Trophoblast cell (in vitro differentiated cells and primary cell): ENCODE measurements at regions not wholly inside any gene's neighbourhood (a gene's known extent, or its start where the extent isn't known, plus 50 kb on each side); places are given as distances from the start of the nearest gene placed in this dataset.
"Not testable (repeated sequence)": the region's sequence is repeated elsewhere in the genome, so short reads cannot be mapped to it uniquely, and the experiment has no call there.

Source experiments
- DNase-seq, 2 donors: peaks; one replicate each; pipeline ENCODE4 v3.0.0-alpha.2; 2016
- H2AFZ ChIP-seq: 2 replicates; pipeline ENCODE4 v1.6.1; 2013; ENCODE audit warnings: low read length, moderate library complexity, mild to moderate bottlenecking; ENCODE audit not compliant: insufficient read depth, poor library complexity
- H2AK5ac ChIP-seq: 2 replicates; pipeline ENCODE4 v1.6.1; 2013; ENCODE audit warnings: mild to moderate bottlenecking, low read length
- H2BK120ac ChIP-seq: 2 replicates; pipeline ENCODE4 v1.6.1; 2013; ENCODE audit warnings: low read length, mild to moderate bottlenecking, moderate library complexity; ENCODE audit not compliant: insufficient read depth, poor library complexity
- H2BK12ac ChIP-seq: 2 replicates; pipeline ENCODE4 v1.6.1; 2013; ENCODE audit warnings: mild to moderate bottlenecking, low read length, moderate library complexity
- H2BK5ac ChIP-seq: 2 replicates; pipeline ENCODE4 v1.6.1; 2013; ENCODE audit warnings: low read length, low read depth, moderate library complexity, mild to moderate bottlenecking; ENCODE audit not compliant: poor library complexity
- H3K14ac ChIP-seq: 2 replicates; pipeline ENCODE4 v1.6.1; 2013; ENCODE audit warnings: mild to moderate bottlenecking, low read length
- H3K18ac ChIP-seq: 2 replicates; pipeline ENCODE4 v1.6.1; 2013; ENCODE audit warnings: mild to moderate bottlenecking, low read length
- H3K23ac ChIP-seq: 2 replicates; pipeline ENCODE4 v1.6.1; 2013; ENCODE audit warnings: low read length
- H3K27ac ChIP-seq: 2 replicates; pipeline ENCODE4 v1.5.1; 2013; ENCODE audit warnings: low read depth, mild to moderate bottlenecking, inconsistent platforms, low read length, moderate library complexity
- H3K27me3 ChIP-seq: 2 replicates; pipeline ENCODE4 v1.6.1; 2013; ENCODE audit warnings: inconsistent platforms, mild to moderate bottlenecking, low read length, moderate library complexity; ENCODE audit not compliant: insufficient read depth
- H3K36me3 ChIP-seq, 2 experiments: 1 replicate in 1 of 2; 2 replicates in 1 of 2; pipeline ENCODE4 v1.6.1; 2013; ENCODE audit warnings: low read length in 2 of 2, mild to moderate bottlenecking in 2 of 2, moderate library complexity in 1 of 2; ENCODE audit not compliant: insufficient read depth in 2 of 2, control insufficient read depth in 1 of 2
- H3K4ac ChIP-seq: 2 replicates; pipeline ENCODE4 v1.6.1; 2013; ENCODE audit warnings: low read depth, mild to moderate bottlenecking, low read length, moderate library complexity
- H3K4me1 ChIP-seq, 2 experiments: 1 replicate in 1 of 2; 2 replicates in 1 of 2; pipeline ENCODE4 v1.6.1; 2013; ENCODE audit warnings: low read length in 2 of 2, mild to moderate bottlenecking in 2 of 2, moderate library complexity in 1 of 2; ENCODE audit not compliant: insufficient read depth in 2 of 2, control insufficient read depth in 1 of 2
- H3K4me2 ChIP-seq: 2 replicates; pipeline ENCODE4 v1.6.1; 2013; ENCODE audit warnings: inconsistent platforms, mild to moderate bottlenecking, low read length, moderate library complexity
- H3K4me3 ChIP-seq: 2 replicates; pipeline ENCODE4 v1.5.1; 2013; ENCODE audit warnings: mild to moderate bottlenecking, low read depth, low read length, inconsistent platforms
- H3K79me1 ChIP-seq: one replicate; pipeline ENCODE4 v1.6.1; 2013; ENCODE audit warnings: low read length
- H3K79me2 ChIP-seq: 2 replicates; pipeline ENCODE4 v1.6.1; 2013; ENCODE audit warnings: low read length, mild to moderate bottlenecking; ENCODE audit not compliant: control insufficient read depth, insufficient read depth, poor library complexity
- H3K9ac ChIP-seq: 2 replicates; pipeline ENCODE4 v1.6.1; 2013; ENCODE audit warnings: mild to moderate bottlenecking, low read length
- H3K9me3 ChIP-seq: 2 replicates; pipeline ENCODE4 v1.6.1; 2013; ENCODE audit warnings: low read depth, mild to moderate bottlenecking, control low read depth, inconsistent platforms, low read length; ENCODE audit not compliant: insufficient read depth
- H4K12ac ChIP-seq: 2 replicates; pipeline ENCODE4 v1.6.1; 2013; ENCODE audit warnings: low read depth, mild to moderate bottlenecking, low read length, moderate library complexity
- H4K8ac ChIP-seq: 2 replicates; pipeline ENCODE4 v1.6.1; 2013; ENCODE audit warnings: low read depth, mild to moderate bottlenecking, low read length, moderate library complexity
- H4K91ac ChIP-seq: one replicate; pipeline ENCODE4 v1.6.1; 2013; ENCODE audit warnings: low read depth, mild to moderate bottlenecking, low read length, moderate library complexity
- WGBS: extraction: QIAGEN DNeasy Blood & Tissue Kit; methylation state at CpG from one replicate; pipeline ENCODE4 v1.1.7; 2013; ENCODE audit warnings: missing lambda C conversion rate; ENCODE audit not compliant: insufficient read length, insufficient coverage; ENCODE audit errors: extremely low coverage; 5-methylcytosine and 5-hydroxymethylcytosine counted together

DNA sequence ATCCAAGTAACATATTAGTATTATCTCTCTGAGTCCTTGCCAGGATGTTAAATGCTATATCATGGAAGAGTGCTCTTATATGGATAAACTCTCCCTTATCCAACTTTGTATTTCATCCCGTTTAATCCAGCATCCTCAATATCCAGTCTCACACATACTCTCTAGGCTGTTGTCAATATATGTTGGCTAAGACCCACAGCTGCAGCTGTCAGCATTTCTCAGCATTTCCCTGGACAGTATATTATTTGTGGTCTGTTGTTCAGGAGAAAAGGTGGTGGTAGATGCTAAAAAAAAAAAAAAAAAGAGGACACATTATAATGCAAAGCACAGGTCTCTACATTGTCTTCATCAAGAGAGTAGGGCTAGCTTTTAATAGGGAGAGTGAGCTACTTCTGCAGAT is 1368.0 kb upstream of the ZEB2 start:
- Histone ChIP-seq H3K36me3 (no peaks in the 10 kb centered on the region), H3K79me1 (no peaks in the 10 kb centered on the region), H3K4ac (no peak overlapping the region), H3K27me3 (no peaks in the 10 kb centered on the region), H3K14ac (no peak overlapping the region), H2BK120ac (no peak overlapping the region), H3K4me1 (no peaks in the 10 kb centered on the region), H3K4me2 (no peak overlapping the region), H3K18ac (no peak overlapping the region), H2AK5ac (no peak overlapping the region), H3K27ac (no peak overlapping the region), H4K8ac (no peak overlapping the region), H2BK5ac (no peak overlapping the region), H2AFZ (no peak overlapping the region), H2BK12ac (no peak overlapping the region), H3K9ac (no peak overlapping the region), H3K79me2 (no peaks in the 10 kb centered on the region), H3K23ac (no peak overlapping the region), H3K9me3 (no peaks in the 10 kb centered on the region), H4K91ac (no peak overlapping the region), H3K4me3 (no peak overlapping the region), H4K12ac (no peak overlapping the region)
- WGBS = no CpG with 5 or more reads among the region's 1 CpG
- no peak for DNase-seq

DNA sequence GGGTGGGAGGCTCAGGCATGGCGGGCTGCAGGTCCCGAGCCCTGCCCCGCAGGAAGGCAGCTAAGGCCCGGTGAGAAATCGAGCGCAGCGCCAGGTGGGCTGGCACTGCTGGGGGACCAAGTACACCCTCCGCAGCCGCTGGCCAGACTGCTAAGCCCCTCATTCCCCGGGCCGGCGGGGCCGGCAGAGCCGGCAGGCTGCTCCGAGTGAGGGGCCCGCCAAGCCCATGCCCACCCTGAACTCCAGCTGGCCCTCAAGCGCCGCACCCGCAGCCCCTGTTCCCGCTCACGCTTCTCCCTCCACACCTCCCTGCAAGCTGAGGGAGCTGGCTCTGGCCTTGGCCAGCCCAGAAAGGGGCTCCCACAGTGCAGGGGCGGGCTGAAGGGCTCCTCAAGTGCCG is 1361.1 kb upstream of the ZEB2 start:
- H3K9ac ChIP-seq, H3K36me3 ChIP-seq, H2AFZ ChIP-seq, H3K4me1 ChIP-seq, H4K12ac ChIP-seq, H2BK120ac ChIP-seq, H3K4me3 ChIP-seq, H2BK12ac ChIP-seq, H3K23ac ChIP-seq, H3K4ac ChIP-seq, H3K79me2 ChIP-seq, H3K79me1 ChIP-seq, H3K27me3 ChIP-seq, H4K91ac ChIP-seq, H2BK5ac ChIP-seq, H3K18ac ChIP-seq, H3K14ac ChIP-seq, H3K27ac ChIP-seq, H4K8ac ChIP-seq, H3K9me3 ChIP-seq, H3K4me2 ChIP-seq, H2AK5ac ChIP-seq, DNase-seq: not testable (repeated sequence)
- WGBS = no CpG with 5 or more reads among the region's 23 CpGs

DNA sequence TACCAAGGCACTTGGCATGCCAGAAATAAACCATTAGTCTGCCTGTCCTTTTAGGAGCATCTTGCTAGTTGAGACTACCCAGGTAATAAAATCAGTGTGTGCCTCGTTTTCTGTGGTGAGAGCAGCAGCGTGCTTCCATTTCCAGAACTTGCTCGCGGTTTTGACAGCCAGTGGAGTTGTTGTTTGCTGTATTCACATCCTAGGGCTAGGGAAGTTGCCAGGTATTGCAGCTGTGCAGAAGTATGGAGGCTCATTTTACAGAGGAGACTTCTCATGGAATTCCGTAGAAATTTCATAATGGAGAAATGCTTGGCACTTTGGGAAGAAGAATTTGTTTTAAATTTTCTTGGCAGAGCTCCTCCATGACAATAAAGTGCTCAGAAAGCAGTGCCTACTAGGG is 1355.1 kb upstream of the ZEB2 start:
- DNase-seq = no peak
- H3K4me1 ChIP-seq = no peaks in the 10 kb centered on the region
- H3K18ac ChIP-seq = no peak overlapping the region
- H3K4ac ChIP-seq = no peak overlapping the region
- H3K36me3 ChIP-seq = no peaks in the 10 kb centered on the region
- H4K8ac ChIP-seq = no peak overlapping the region
- H3K23ac ChIP-seq = no peak overlapping the region
- H3K4me3 ChIP-seq = no peak overlapping the region
- no peak overlapping the region for H2BK5ac ChIP-seq
- no peaks in the 10 kb centered on the region for H3K9me3 ChIP-seq
- no peak overlapping the region for H2AK5ac ChIP-seq
- no peak overlapping the region for H3K14ac ChIP-seq
- WGBS = no CpG with 5 or more reads among the region's 5 CpGs
- H4K91ac ChIP-seq = no peak overlapping the region
- H2AFZ ChIP-seq = no peak overlapping the region
- H4K12ac ChIP-seq = no peak overlapping the region
- no peak overlapping the region for H3K27ac ChIP-seq
- no peaks in the 10 kb centered on the region for H3K27me3 ChIP-seq
- H3K79me2 ChIP-seq = no peaks in the 10 kb centered on the region
- H2BK12ac ChIP-seq = no peak overlapping the region
- no peak overlapping the region for H2BK120ac ChIP-seq
- no peaks in the 10 kb centered on the region for H3K79me1 ChIP-seq
- H3K4me2 ChIP-seq = no peak overlapping the region
- no peak overlapping the region for H3K9ac ChIP-seq

DNA sequence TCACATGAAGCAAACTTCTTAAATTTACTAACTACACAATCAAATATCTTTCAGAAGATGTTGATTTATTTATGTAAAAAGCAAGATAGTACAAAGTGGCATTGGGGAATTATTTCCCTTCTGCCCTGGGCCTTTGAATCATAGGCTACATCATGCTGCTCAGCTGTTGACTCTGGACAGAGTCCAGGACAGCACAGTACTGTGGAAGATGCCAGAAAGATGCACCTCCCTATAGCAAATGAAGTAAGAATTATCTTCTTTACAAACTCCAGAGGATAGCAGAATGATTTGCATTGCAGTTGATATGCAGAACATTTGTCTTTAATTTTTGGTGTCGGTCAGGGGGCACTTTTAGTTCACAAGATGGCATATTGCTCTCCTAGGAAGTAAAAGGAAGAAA is 1354.5 kb upstream of the ZEB2 start:
- Histone ChIP-seq H3K27me3 (no peaks in the 10 kb centered on the region), H4K8ac (no peak overlapping the region), H3K4me3 (no peak overlapping the region), H2AK5ac (no peak overlapping the region), H2BK12ac (no peak overlapping the region), H4K12ac (no peak overlapping the region), H3K4ac (no peak overlapping the region), H3K9ac (no peak overlapping the region), H3K36me3 (no peaks in the 10 kb centered on the region), H3K4me1 (no peaks in the 10 kb centered on the region), H3K79me1 (no peaks in the 10 kb centered on the region), H3K18ac (no peak overlapping the region), H3K23ac (no peak overlapping the region), H3K9me3 (no peaks in the 10 kb centered on the region), H3K14ac (no peak overlapping the region), H3K79me2 (no peaks in the 10 kb centered on the region), H2BK5ac (no peak overlapping the region), H2BK120ac (no peak overlapping the region), H2AFZ (no peak overlapping the region), H4K91ac (no peak overlapping the region), H3K4me2 (no peak overlapping the region), H3K27ac (no peak overlapping the region)
- DNase-seq = no peak
- no CpG with 5 or more reads among the region's 1 CpG for WGBS
